Subcutaneous abdominal adipose tissue (tissue), 5 donors: ENCODE measurements at regions not wholly inside any gene's neighbourhood (a gene's known extent, or its start where the extent isn't known, plus 50 kb on each side); places are given as distances from the start of the nearest gene placed in this dataset.
A peak's percentile ranks its signal among the peaks of the same experiment; 100 is the strongest.

ENCODE experiments used
- H3K27ac ChIP-seq: one replicate; pipeline ENCODE4 v1.7.0; 2013; ENCODE audit warnings: low read depth, mild to moderate bottlenecking, inconsistent platforms, low read length, moderate library complexity
- H3K27me3 ChIP-seq, 5 donors: one replicate each; pipeline ENCODE4 v1.7.0; 2013; ENCODE audit warnings: low read length in 5 of 5, inconsistent platforms in 1 of 5; ENCODE audit not compliant: control insufficient read depth in 5 of 5, insufficient read depth in 4 of 5
- H3K36me3 ChIP-seq, 5 donors: one replicate each; pipeline ENCODE4 v1.7.0; 2013; ENCODE audit warnings: low read length in 5 of 5; ENCODE audit not compliant: control insufficient read depth in 5 of 5, insufficient read depth in 5 of 5
- H3K4me1 ChIP-seq, 5 donors: one replicate each; pipeline ENCODE4 v1.7.0; 2013; ENCODE audit warnings: low read length in 5 of 5, mild to moderate bottlenecking in 3 of 5, moderate library complexity in 1 of 5; ENCODE audit not compliant: control insufficient read depth in 5 of 5, insufficient read depth in 5 of 5
- H3K4me3 ChIP-seq, 5 donors: one replicate each; pipeline ENCODE4 v1.7.0; 2013; ENCODE audit warnings: low read length in 5 of 5, low read depth in 1 of 5
- H3K9ac ChIP-seq, 5 donors: one replicate each; pipeline ENCODE4 v1.7.0; 2013; ENCODE audit warnings: low read length in 5 of 5, mild to moderate bottlenecking in 4 of 5, moderate library complexity in 3 of 5
- H3K9me3 ChIP-seq, 5 donors: one replicate each; pipeline ENCODE4 v1.7.0; 2013; ENCODE audit warnings: low read length in 5 of 5; ENCODE audit not compliant: control insufficient read depth in 5 of 5
- donor health status: healthy.
- donor health status: healthy.
- donor health status: healthy.
- donor health status: healthy.
- donor health status: healthy.

- Histone ChIP-seq H3K4me1 (no peaks in the 10 kb centered on the region), H3K9ac (no peak overlapping the region), H3K27ac (no peak overlapping the region), H3K4me3 (no peak overlapping the region), H3K36me3 (no peaks in the 10 kb centered on the region), H3K27me3 (no peaks in the 10 kb centered on the region), H3K9me3 (peaks cover 0 to 3% (median 0%) of the 10 kb centered on the region in 5 donors)
Observed at GRCh38 chr12:105548626-105549025, 218.1 kb downstream of the C12orf75 start.

- H3K27me3 ChIP-seq = peaks cover 0 to 4% (median 0%) of the 10 kb centered on the region in 5 donors
- H3K9me3 ChIP-seq = no peaks in the 10 kb centered on the region
- H3K27ac ChIP-seq = no peak overlapping the region
- peaks cover 0 to 19% (median 0%) of the 10 kb centered on the region in 5 donors for H3K4me1 ChIP-seq
- no peak overlapping the region for H3K9ac ChIP-seq
- H3K4me3 ChIP-seq = no peak overlapping the region
- H3K36me3 ChIP-seq = no peaks in the 10 kb centered on the region
Observed at GRCh38 chr12:105552056-105552455, 221.6 kb downstream of the C12orf75 start.

- no peak overlapping the region for H3K27ac ChIP-seq
- peaks cover 0 to 24% (median 0%) of the 10 kb centered on the region in 5 donors for H3K4me1 ChIP-seq
- H3K9ac ChIP-seq = no peak overlapping the region
- no peaks in the 10 kb centered on the region for H3K36me3 ChIP-seq
- peaks cover 0 to 4% (median 0%) of the 10 kb centered on the region in 5 donors for H3K27me3 ChIP-seq
- no peak overlapping the region for H3K4me3 ChIP-seq
- no peaks in the 10 kb centered on the region for H3K9me3 ChIP-seq
Observed at GRCh38 chr12:105554223-105554678, 223.8 kb downstream of the C12orf75 start.

- Histone ChIP-seq H3K9me3 (no peaks in the 10 kb centered on the region), H3K4me1 (peaks cover 0 to 24% (median 0%) of the 10 kb centered on the region in 5 donors), H3K27me3 (peaks cover 0 to 4% (median 0%) of the 10 kb centered on the region in 5 donors), H3K9ac (no peak overlapping the region), H3K27ac (no peak overlapping the region), H3K4me3 (no peak overlapping the region), H3K36me3 (no peaks in the 10 kb centered on the region)
Observed at GRCh38 chr12:105554856-105555255, 224.4 kb downstream of the C12orf75 start.

- H3K27ac ChIP-seq = no peak overlapping the region
- no peaks in the 10 kb centered on the region for H3K9me3 ChIP-seq
- no peak overlapping the region for H3K4me3 ChIP-seq
- H3K4me1 ChIP-seq = peaks cover 0 to 24% (median 0%) of the 10 kb centered on the region in 5 donors
- peaks cover 0 to 4% (median 0%) of the 10 kb centered on the region in 5 donors for H3K27me3 ChIP-seq
- no peaks in the 10 kb centered on the region for H3K36me3 ChIP-seq
- no peak overlapping the region for H3K9ac ChIP-seq
Observed at GRCh38 chr12:105555556-105556295, 225.2 kb downstream of the C12orf75 start.

GRCh38 chr12:105559310-105559709 is 228.8 kb downstream of the C12orf75 start:
- Histone ChIP-seq H3K27ac (no peak overlapping the region), H3K9me3 (no peaks in the 10 kb centered on the region), H3K4me3 (no peak overlapping the region), H3K4me1 (peaks cover 0 to 21% (median 6%) of the 10 kb centered on the region in 5 donors), H3K9ac (no peak overlapping the region), H3K27me3 (peaks cover 0 to 2% (median 0%) of the 10 kb centered on the region in 5 donors), H3K36me3 (no peaks in the 10 kb centered on the region)

GRCh38 chr12:105561546-105562198 is 231.2 kb downstream of the C12orf75 start:
- Histone ChIP-seq H3K9me3 (no peaks in the 10 kb centered on the region), H3K9ac (no peak overlapping the region), H3K27ac (no peak overlapping the region), H3K27me3 (no peaks in the 10 kb centered on the region), H3K4me3 (no peak overlapping the region), H3K36me3 (no peaks in the 10 kb centered on the region), H3K4me1 (peaks cover 0 to 10% (median 5%) of the 10 kb centered on the region in 5 donors)

GRCh38 chr12:105562199-105562971 is 231.9 kb downstream of the C12orf75 start:
- Histone ChIP-seq H3K4me3 (peak overlapping the region in 1 of 5 donors; percentile 6), H3K27ac (no peak overlapping the region), H3K4me1 (peaks cover 0 to 10% (median 5%) of the 10 kb centered on the region in 5 donors), H3K36me3 (no peaks in the 10 kb centered on the region), H3K9me3 (no peaks in the 10 kb centered on the region), H3K9ac (no peak overlapping the region), H3K27me3 (no peaks in the 10 kb centered on the region)

GRCh38 chr12:105567061-105567460 is 236.6 kb downstream of the C12orf75 start:
- no peaks in the 10 kb centered on the region for H3K36me3 ChIP-seq
- H3K4me1 ChIP-seq = peaks cover 0 to 6% (median 0%) of the 10 kb centered on the region in 5 donors
- H3K4me3 ChIP-seq = no peak overlapping the region
- no peak overlapping the region for H3K9ac ChIP-seq
- H3K27me3 ChIP-seq = no peaks in the 10 kb centered on the region
- H3K9me3 ChIP-seq = no peaks in the 10 kb centered on the region
- H3K27ac ChIP-seq = no peak overlapping the region
